Testis (tissue), 2 donors: ENCODE measurements at regions not wholly inside any gene's neighbourhood (a gene's known extent, or its start where the extent isn't known, plus 50 kb on each side); places are given as distances from the start of the nearest gene placed in this dataset.

Experiments
- DNase-seq: peaks from one replicate; pipeline ENCODE4 v3.0.0-alpha.2; 2019
- H3K27ac ChIP-seq, 2 donors: fragments of 200-600 bp; sonication (generic); one replicate each; pipeline ENCODE4 v1.5.1; 2019
- H3K27me3 ChIP-seq: fragments of 200-600 bp; sonication (generic); one replicate; pipeline ENCODE4 v1.5.1; 2019
- H3K36me3 ChIP-seq: fragments of 200-600 bp; sonication (generic); one replicate; pipeline ENCODE4 v1.5.1; 2017; ENCODE audit warnings: low read depth; ENCODE audit errors: missing control alignments
- H3K4me1 ChIP-seq: fragments of 200-600 bp; sonication (generic); one replicate; pipeline ENCODE4 v1.5.1; 2019
- H3K4me3 ChIP-seq, 2 donors: fragments of 200-600 bp; sonication (generic); one replicate each; pipeline ENCODE4 v1.5.1; 2017 to 2019
- H3K9me3 ChIP-seq: fragments of 200-600 bp; sonication (generic); one replicate; pipeline ENCODE4 v1.5.1; 2017
- CTCF ChIP-seq, 3 experiments: fragments of 450-650 bp in 2 of 3; fragments of 200-600 bp in 1 of 3; sonication (generic) in 1 of 3; IDR thresholded peaks; one replicate each; pipeline ENCODE4 v1.5.1; 2016 to 2019; ENCODE audit warnings: antibody characterized with exemption in 3 of 3, mild to moderate bottlenecking in 2 of 3, moderate library complexity in 1 of 3
- POLR2A ChIP-seq: fragments of 450-650 bp; IDR thresholded peaks from one replicate; pipeline ENCODE4 v1.6.1; 2017; ENCODE audit warnings: antibody characterized with exemption, mild to moderate bottlenecking, moderate library complexity
- whole genome bisulfite sequencing, 2 donors: methylation state at CpG; one replicate each; pipeline ENCODE4 v1.1.5; 2018; 5-methylcytosine and 5-hydroxymethylcytosine counted together
- intact Hi-C: fragments of 100-400 bp; cut with DNase I; formaldehyde crosslinking; loops from one replicate; pipeline ENCODE4 v1.15.1; 2023; ENCODE audit warnings: low total_unique reads

GRCh38 chr2:228866781-228867180, 404.3 kb downstream of the PID1 start:
- 78 to 85% methylated on average over 2 of the region's 2 CpGs for WGBS, 2 donors
- Histone ChIP-seq H3K36me3 (no peaks in the 10 kb centered on the region), H3K9me3 (no peaks in the 10 kb centered on the region), H3K27me3 (no peaks in the 10 kb centered on the region), H3K4me1 (no peaks in the 10 kb centered on the region), H3K27ac (no peak overlapping the region), H3K4me3 (no peak overlapping the region)
- no peak for DNase-seq
- TF ChIP-seq POLR2A (no peak), CTCF (IDR thresholded peaks at IDR 0.05) (no peak)
- intact Hi-C loops = no loop called here

- Histone ChIP-seq H3K4me1 (no peaks in the 10 kb centered on the region), H3K4me3 (no peak overlapping the region), H3K9me3 (no peaks in the 10 kb centered on the region), H3K27ac (no peak overlapping the region), H3K36me3 (no peaks in the 10 kb centered on the region), H3K27me3 (no peaks in the 10 kb centered on the region)
- WGBS, 2 donors = 96% methylated on average over 2 of the region's 2 CpGs; no CpG with 5 or more reads in 1 of the 2 donors
- intact Hi-C loops = no loop called here
- no peak for TF ChIP-seq POLR2A
- DNase-seq = no peak
These were observed 405.0 kb downstream of the PID1 start for GRCh38 chr2:228866044-228866443.

- TF ChIP-seq POLR2A (no peak), CTCF (IDR thresholded peaks at IDR 0.05) (no peak)
- Histone ChIP-seq H3K27ac (no peak overlapping the region), H3K4me3 (no peak overlapping the region), H3K36me3 (no peaks in the 10 kb centered on the region), H3K27me3 (no peaks in the 10 kb centered on the region), H3K4me1 (no peaks in the 10 kb centered on the region), H3K9me3 (no peaks in the 10 kb centered on the region)
- WGBS, 2 donors = 89 to 90% methylated on average over 3 of the region's 3 CpGs
- no peak for DNase-seq
- intact Hi-C loops = no loop called here
These were observed 407.0 kb downstream of the PID1 start for GRCh38 chr2:228864131-228864530.

GRCh38 chr2:228860601-228861285, 410.3 kb downstream of the PID1 start:
- no peaks in the 10 kb centered on the region for H3K36me3 ChIP-seq
- DNase-seq = no peak
- no peaks in the 10 kb centered on the region for H3K9me3 ChIP-seq
- 74 to 77% methylated on average over 5 of the region's 5 CpGs for WGBS, 2 donors
- no peak overlapping the region for H3K27ac ChIP-seq
- TF ChIP-seq CTCF (IDR thresholded peaks at IDR 0.05) = no peak
- TF ChIP-seq POLR2A = no peak
- H3K27me3 ChIP-seq = no peaks in the 10 kb centered on the region
- intact Hi-C loops = no loop called here
- no peaks in the 10 kb centered on the region for H3K4me1 ChIP-seq
- no peak overlapping the region for H3K4me3 ChIP-seq

GRCh38 chr2:228853151-228853550, 417.9 kb downstream of the PID1 start:
- intact Hi-C loops = no loop called here
- WGBS, 2 donors = 71 to 83% methylated on average over 7 of the region's 7 CpGs
- no peaks in the 10 kb centered on the region for H3K4me1 ChIP-seq

More at GRCh38 chr2:228853151-228853550, 417.9 kb downstream of the PID1 start:
- no peak for DNase-seq
- no peak overlapping the region for H3K27ac ChIP-seq
- no peaks in the 10 kb centered on the region for H3K36me3 ChIP-seq
- H3K9me3 ChIP-seq = no peaks in the 10 kb centered on the region
- TF ChIP-seq POLR2A (no peak), CTCF (IDR thresholded peaks at IDR 0.05) (no peak)
- no peaks in the 10 kb centered on the region for H3K27me3 ChIP-seq
- no peak overlapping the region for H3K4me3 ChIP-seq
